NCI-H1930 (cell line): ENCODE measurements at regions not wholly inside any gene's neighbourhood (a gene's known extent, or its start where the extent isn't known, plus 50 kb on each side); places are given as distances from the start of the nearest gene placed in this dataset.
A peak's percentile ranks its signal among the peaks of the same experiment; 100 is the strongest.

Experiments used
- DNase-seq, 2 experiments: peaks; one replicate each; lab custom pipeline; 2025; lab: John Stamatoyannopoulos, UW

- no peak for DNase-seq
Observed at GRCh38 chr2:167504695-167505094, 616.4 kb downstream of the XIRP2 start.

- DNase-seq = no peak
Observed at GRCh38 chr2:167504061-167504460, 615.8 kb downstream of the XIRP2 start.

- DNase-seq = no peak
Observed at GRCh38 chr2:167501618-167502017, 613.3 kb downstream of the XIRP2 start.

GRCh38 chr2:167493862-167494261 lies 605.6 kb downstream of the XIRP2 start:
- DNase-seq = no peak

- no peak for DNase-seq
Observed at GRCh38 chr2:167492486-167492885, 604.2 kb downstream of the XIRP2 start.

- DNase-seq = no peak
Observed at GRCh38 chr2:167491788-167492187, 603.5 kb downstream of the XIRP2 start.

- DNase-seq = no peak
Observed at GRCh38 chr2:167490455-167490854, 602.2 kb downstream of the XIRP2 start.

GRCh38 chr2:167489325-167489724 lies 601.0 kb downstream of the XIRP2 start:
- no peak for DNase-seq

- peak; percentile 65 to 71 for DNase-seq
Observed at GRCh38 chr2:167487728-167488127, 599.4 kb downstream of the XIRP2 start.

- no peak for DNase-seq
Observed at GRCh38 chr2:167484875-167485274, 596.6 kb downstream of the XIRP2 start.

GRCh38 chr2:167480986-167481309 lies 592.7 kb downstream of the XIRP2 start:
- no peak for DNase-seq

GRCh38 chr2:167480232-167480985 lies 592.1 kb downstream of the XIRP2 start:
- DNase-seq = no peak

- no peak for DNase-seq
Observed at GRCh38 chr2:167478196-167478595, 589.9 kb downstream of the XIRP2 start.

GRCh38 chr2:167475791-167476190 lies 587.5 kb downstream of the XIRP2 start:
- DNase-seq = no peak

GRCh38 chr2:167471734-167472133 lies 583.5 kb downstream of the XIRP2 start:
- DNase-seq = no peak

- DNase-seq = no peak
Observed at GRCh38 chr2:167471332-167471731, 583.1 kb downstream of the XIRP2 start.

- no peak for DNase-seq
Observed at GRCh38 chr2:167462379-167462778, 574.1 kb downstream of the XIRP2 start.

- no peak for DNase-seq
Observed at GRCh38 chr2:167454036-167454435, 565.8 kb downstream of the XIRP2 start.

- no peak for DNase-seq
Observed at GRCh38 chr2:167451496-167452289, 563.4 kb downstream of the XIRP2 start.

- DNase-seq = no peak
Observed at GRCh38 chr2:167450364-167450763, 562.1 kb downstream of the XIRP2 start.

GRCh38 chr2:167440382-167440781 lies 552.1 kb downstream of the XIRP2 start:
- no peak for DNase-seq

GRCh38 chr2:167438206-167438605 lies 549.9 kb downstream of the XIRP2 start:
- DNase-seq = no peak

GRCh38 chr2:167431949-167432348 lies 543.7 kb downstream of the XIRP2 start:
- DNase-seq = no peak

GRCh38 chr2:167430447-167430846 lies 542.2 kb downstream of the XIRP2 start:
- DNase-seq = no peak
